RWPE2 (cell line): ENCODE measurements at regions not wholly inside any gene's neighbourhood (a gene's known extent, or its start where the extent isn't known, plus 50 kb on each side); places are given as distances from the start of the nearest gene placed in this dataset.
A peak's percentile ranks its signal among the peaks of the same experiment; 100 is the strongest.

Experiments
- ATAC-seq: fragments of 200-7000 bp; cut with Tn5 transposase; 3 replicates; pipeline ENCODE4 v1.9.1; 2021; ENCODE audit warnings: low read depth
- DNase-seq: peaks from one replicate; pipeline ENCODE4 v3.0.0-alpha.2; 2020; ENCODE audit warnings: low spot score
- H3K27ac ChIP-seq: fragments of 450-650 bp; 2 replicates; pipeline ENCODE4 v1.5.1; 2017; ENCODE audit warnings: mild to moderate bottlenecking; ENCODE audit not compliant: poor library complexity, severe bottlenecking
- H3K27me3 ChIP-seq: fragments of 250-450 bp; sonication (Bioruptor Pico); 2 replicates; pipeline ENCODE4 v1.5.1; 2021; ENCODE audit warnings: mild to moderate bottlenecking, moderate library complexity; ENCODE audit not compliant: insufficient read depth, poor library complexity, severe bottlenecking
- H3K36me3 ChIP-seq: fragments of 250-450 bp; sonication (Bioruptor Pico); 2 replicates; pipeline ENCODE4 v1.5.1; 2020; ENCODE audit warnings: low read depth, mild to moderate bottlenecking, moderate library complexity
- H3K4me1 ChIP-seq: fragments of 250-450 bp; sonication (Bioruptor Pico); 2 replicates; pipeline ENCODE4 v1.5.1; 2021; ENCODE audit warnings: mild to moderate bottlenecking, moderate library complexity; ENCODE audit not compliant: insufficient read depth, poor library complexity, severe bottlenecking
- H3K4me3 ChIP-seq: fragments of 250-450 bp; sonication (Bioruptor Pico); 2 replicates; pipeline ENCODE4 v1.5.1; 2021; ENCODE audit warnings: mild to moderate bottlenecking, moderate library complexity; ENCODE audit not compliant: severe bottlenecking
- H3K9me3 ChIP-seq: fragments of 250-450 bp; sonication (Bioruptor Pico); 2 replicates; pipeline ENCODE4 v1.5.1; 2021; ENCODE audit warnings: mild to moderate bottlenecking, moderate library complexity; ENCODE audit not compliant: severe bottlenecking
- TF ChIP-seq, protein P1 (sequence below): fragments of 450-650 bp; IDR thresholded peaks from one replicate; pipeline ENCODE4 v1.5.1; 2017; ENCODE audit warnings: mild to moderate bottlenecking, moderate library complexity; ENCODE audit not compliant: poor library complexity, severe bottlenecking

DNA sequence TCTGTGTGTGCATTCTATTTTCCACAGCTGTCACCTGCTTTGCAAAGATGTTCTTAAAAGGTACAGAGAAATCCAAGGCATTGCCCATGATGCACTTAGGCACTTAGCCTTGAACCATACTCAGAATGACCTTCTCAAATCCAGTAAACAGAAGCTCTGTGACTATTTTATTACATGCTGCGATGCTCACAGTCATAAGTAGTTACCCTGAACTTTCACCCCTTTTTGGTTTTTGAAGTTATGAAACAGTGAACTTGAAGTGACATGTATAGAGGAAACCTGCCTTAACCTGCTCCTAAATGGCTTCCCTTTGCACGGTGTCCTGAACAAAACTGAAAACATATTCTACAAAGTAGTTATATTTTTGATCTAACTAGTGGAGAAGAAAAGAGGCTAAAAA lies 100.4 kb downstream of the SLC10A2 start:
- Histone ChIP-seq H3K9me3 (no peaks in the 10 kb centered on the region), H3K4me3 (no peak overlapping the region), H3K27ac (no peak overlapping the region), H3K27me3 (no peaks in the 10 kb centered on the region), H3K36me3 (no peaks in the 10 kb centered on the region), H3K4me1 (peaks cover 10% of the 10 kb centered on the region)
- TF ChIP-seq, protein P1, sequence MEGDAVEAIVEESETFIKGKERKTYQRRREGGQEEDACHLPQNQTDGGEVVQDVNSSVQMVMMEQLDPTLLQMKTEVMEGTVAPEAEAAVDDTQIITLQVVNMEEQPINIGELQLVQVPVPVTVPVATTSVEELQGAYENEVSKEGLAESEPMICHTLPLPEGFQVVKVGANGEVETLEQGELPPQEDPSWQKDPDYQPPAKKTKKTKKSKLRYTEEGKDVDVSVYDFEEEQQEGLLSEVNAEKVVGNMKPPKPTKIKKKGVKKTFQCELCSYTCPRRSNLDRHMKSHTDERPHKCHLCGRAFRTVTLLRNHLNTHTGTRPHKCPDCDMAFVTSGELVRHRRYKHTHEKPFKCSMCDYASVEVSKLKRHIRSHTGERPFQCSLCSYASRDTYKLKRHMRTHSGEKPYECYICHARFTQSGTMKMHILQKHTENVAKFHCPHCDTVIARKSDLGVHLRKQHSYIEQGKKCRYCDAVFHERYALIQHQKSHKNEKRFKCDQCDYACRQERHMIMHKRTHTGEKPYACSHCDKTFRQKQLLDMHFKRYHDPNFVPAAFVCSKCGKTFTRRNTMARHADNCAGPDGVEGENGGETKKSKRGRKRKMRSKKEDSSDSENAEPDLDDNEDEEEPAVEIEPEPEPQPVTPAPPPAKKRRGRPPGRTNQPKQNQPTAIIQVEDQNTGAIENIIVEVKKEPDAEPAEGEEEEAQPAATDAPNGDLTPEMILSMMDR, result no peak
- no peak for DNase-seq
- peak; percentile 58 for ATAC-seq

DNA sequence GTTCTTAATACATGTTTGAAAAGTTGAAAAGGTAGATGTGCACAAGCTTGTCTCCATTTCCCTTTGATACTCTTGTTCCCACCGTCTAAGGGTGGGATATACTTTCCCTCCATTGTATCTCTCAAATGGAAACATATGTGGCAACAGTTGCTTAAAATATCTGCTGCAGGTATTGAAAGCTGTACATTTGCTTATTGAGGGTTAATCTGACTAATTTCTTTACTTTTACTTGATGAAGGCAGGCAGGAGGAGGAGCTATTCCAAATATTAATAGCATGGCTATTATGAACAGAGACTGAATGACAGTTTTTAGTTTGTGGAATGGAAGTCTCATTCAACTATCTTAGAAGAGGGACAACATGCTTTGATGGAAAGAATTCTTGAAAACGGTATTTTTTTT lies 103.8 kb downstream of the SLC10A2 start:
- Histone ChIP-seq H3K27ac (no peak overlapping the region), H3K4me1 (peaks cover 10% of the 10 kb centered on the region), H3K27me3 (no peaks in the 10 kb centered on the region), H3K36me3 (no peaks in the 10 kb centered on the region), H3K9me3 (no peaks in the 10 kb centered on the region), H3K4me3 (no peak overlapping the region)
- TF ChIP-seq, protein P1, result no peak
- ATAC-seq (no peak), DNase-seq (no peak)

DNA sequence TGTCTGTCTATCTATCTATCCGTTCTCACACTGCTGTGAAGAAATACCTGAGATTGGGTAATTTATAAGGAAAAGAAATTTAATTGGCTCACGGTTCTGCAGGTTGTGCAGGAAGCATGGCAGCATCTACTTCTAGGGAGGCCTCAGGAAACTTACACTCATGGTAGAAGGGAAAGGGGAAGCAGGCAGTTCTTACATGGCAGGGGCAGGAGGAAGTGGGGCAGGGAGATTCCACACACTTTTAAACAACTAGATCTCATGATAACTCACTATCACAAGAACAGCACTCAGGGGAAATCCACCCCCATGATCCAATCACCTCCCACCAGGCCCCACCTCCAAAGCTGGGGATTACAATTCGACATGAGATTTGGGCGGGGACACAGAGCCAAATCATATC lies 105.3 kb downstream of the SLC10A2 start:
- Histone ChIP-seq H3K9me3 (no peaks in the 10 kb centered on the region), H3K27ac (no peak overlapping the region), H3K4me1 (peaks cover 5% of the 10 kb centered on the region), H3K36me3 (no peaks in the 10 kb centered on the region), H3K4me3 (no peak overlapping the region), H3K27me3 (no peaks in the 10 kb centered on the region)
- TF ChIP-seq, protein P1, result no peak
- DNase-seq, result no peak
- ATAC-seq, result no peak

DNA sequence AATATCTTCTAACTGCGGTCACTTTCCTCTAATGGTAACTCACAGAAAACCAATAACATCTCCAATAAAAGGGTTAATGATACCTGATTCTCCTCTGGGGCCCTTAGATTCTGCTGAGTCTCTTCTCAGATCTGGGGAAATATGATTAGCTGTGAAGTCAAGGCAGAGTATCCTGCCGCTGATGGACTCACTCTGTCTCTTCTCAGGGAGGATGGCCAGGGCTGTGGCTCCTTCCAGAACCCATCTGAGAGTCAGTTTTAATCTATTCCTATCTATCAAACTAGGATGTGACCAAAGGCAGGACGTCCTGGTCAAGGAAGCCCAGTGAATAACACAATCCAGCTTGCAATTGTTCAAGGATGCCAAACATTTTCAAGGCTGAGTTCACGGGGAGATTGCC lies 109.8 kb downstream of the SLC10A2 start:
- H3K4me1 ChIP-seq, result no peaks in the 10 kb centered on the region
- no peaks in the 10 kb centered on the region for H3K9me3 ChIP-seq
- no peak for DNase-seq
- no peak for ATAC-seq
- no peaks in the 10 kb centered on the region for H3K27me3 ChIP-seq
- TF ChIP-seq, protein P1, result no peak
- H3K27ac ChIP-seq, result no peak overlapping the region
- H3K36me3 ChIP-seq, result no peaks in the 10 kb centered on the region
- H3K4me3 ChIP-seq, result no peak overlapping the region

DNA sequence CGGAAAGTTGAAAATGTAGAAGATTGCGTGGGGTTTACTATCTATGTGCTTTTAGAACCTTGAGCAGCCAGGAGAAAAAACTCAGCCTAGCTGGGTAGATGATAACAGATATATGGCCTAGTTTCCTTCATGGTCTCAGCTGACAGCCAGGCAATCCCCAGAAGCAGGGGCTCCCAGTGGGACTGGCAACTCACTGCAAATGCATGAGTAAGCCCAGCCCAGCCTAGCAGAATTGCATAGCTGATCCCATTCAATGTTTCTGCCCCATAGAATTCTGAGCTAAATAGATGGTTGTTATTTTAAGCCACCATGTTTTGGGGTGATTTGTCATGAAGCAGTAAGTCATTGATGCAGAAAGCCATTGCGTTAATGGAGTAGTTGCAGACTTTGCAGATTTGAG lies 108.5 kb downstream of the ERCC5 start:
- no peak for ATAC-seq
- TF ChIP-seq, protein P1, result no peak

More for the DNA sequence above, 108.5 kb downstream of the ERCC5 start:
- DNase-seq, result no peak
- H3K9me3 ChIP-seq, result no peaks in the 10 kb centered on the region
- H3K36me3 ChIP-seq, result no peaks in the 10 kb centered on the region
- no peaks in the 10 kb centered on the region for H3K27me3 ChIP-seq
- no peak overlapping the region for H3K27ac ChIP-seq
- no peaks in the 10 kb centered on the region for H3K4me1 ChIP-seq
- H3K4me3 ChIP-seq, result no peak overlapping the region
